ENCODE measurements at regions not wholly inside any gene's neighbourhood (a gene's known extent, or its start where the extent isn't known, plus 50 kb on each side); places are given as distances from the start of the nearest gene placed in this dataset.
"Not testable (repeated sequence)": the region's sequence is repeated elsewhere in the genome, so short reads cannot be mapped to it uniquely, and the experiment has no call there.

- not testable (repeated sequence) for TF ChIP-seq CTCF (IDR thresholded peaks at IDR 0.05; ENCODE audit: low read length); EZH2 (optimal IDR thresholded peaks at IDR 0.05; ENCODE audit: low read depth, low read length); EZH2phosphoT487 (IDR thresholded peaks at IDR 0.05; ENCODE audit: low read length)
Observed at GRCh38 chr10:28895671-28896070, 218.3 kb downstream of the BAMBI start.
